ENCODE measurements at regions not wholly inside any gene's neighbourhood (a gene's known extent, or its start where the extent isn't known, plus 50 kb on each side); places are given as distances from the start of the nearest gene placed in this dataset.

DNA sequence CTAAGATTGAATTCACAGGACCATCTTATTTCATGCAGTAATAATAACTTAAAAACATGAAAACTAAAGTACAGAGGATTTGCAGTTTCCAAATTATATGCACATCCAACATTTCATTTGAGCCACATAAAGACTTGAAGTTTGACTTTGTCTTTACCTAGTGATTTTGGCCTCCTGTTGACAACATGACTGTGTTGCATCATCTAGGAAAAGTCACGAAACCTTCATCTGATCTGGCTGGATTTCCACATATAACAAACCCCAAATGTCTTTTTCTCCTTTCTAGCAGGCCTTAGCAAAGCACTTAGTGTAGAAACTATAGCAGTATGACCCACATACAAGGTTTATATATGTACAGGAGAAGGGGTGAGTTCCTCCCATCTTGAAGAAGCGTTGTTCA lies 406.5 kb upstream of the CDH5 start:
- DNase-seq (ENCODE audit: low spot score): no peak

DNA sequence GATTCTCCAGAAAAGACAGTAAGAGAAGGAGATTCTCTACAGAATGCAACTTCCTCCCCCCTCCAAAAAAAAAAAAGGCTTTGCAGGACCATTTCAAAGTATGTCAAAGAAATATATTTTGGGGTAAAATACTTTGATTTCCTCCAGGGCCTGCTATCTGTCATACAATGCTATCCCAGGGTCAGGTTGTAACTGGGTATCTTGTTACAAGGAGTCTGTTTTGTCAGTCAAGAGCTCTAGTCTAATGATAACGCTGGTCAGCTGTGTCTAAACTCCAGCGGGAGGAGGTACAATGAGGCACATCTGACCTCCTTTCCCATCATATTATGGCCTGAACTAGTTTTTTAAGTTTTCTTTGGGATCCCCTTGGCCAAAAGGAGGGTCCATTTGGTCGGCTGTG lies 408.4 kb upstream of the CDH5 start:
- DNase-seq (ENCODE audit: low spot score): no peak

GRCh38 chr16:65956100-65956499 lies 410.4 kb upstream of the CDH5 start:
- no peak for DNase-seq (ENCODE audit: low spot score)

DNA sequence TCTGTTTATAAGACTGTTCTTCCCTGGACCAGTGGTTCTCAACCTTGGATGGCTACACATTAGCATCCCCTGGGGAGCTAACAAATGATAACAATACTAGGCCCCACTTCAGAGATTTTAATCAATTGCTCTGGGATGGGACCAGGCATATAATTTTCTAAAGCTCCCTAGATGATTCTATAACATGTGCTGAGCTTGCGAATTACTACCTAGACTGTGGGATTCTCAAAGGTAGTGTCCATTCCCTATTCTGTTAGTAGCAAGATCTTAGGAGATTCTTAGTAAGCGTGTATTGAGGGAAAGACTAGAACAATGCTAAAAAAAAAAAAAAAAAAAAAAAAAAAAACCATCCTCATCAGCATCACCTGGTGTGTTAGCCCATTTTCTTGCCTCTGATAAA lies 412.0 kb upstream of the CDH5 start:
- no peak for DNase-seq (ENCODE audit: low spot score)

- DNase-seq (ENCODE audit: low spot score): no peak
Measured at GRCh38 chr16:65950211-65950610, 416.3 kb upstream of the CDH5 start.

- DNase-seq (ENCODE audit: low spot score): no peak
Measured at GRCh38 chr16:65948361-65948760, 418.1 kb upstream of the CDH5 start.

DNA sequence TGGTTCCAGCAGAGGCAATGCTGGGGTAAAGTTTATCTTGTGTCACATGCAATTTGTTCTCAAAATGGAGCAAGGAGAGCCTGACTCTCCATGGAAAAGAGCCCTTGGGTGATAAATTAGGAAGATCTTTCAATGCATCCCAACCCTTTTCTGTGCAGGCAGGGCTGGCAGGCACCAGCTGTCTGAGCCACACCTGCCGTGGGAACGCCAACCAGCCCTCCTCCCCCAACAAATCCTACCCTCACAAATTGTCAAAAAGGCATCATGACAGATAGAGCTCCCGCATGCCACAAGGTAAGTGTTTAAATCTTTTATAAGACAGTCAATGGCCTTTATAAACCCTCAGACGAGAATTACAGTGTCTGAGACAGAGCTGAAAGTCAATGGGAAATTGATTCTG lies 418.5 kb upstream of the CDH5 start:
- no peak for DNase-seq (ENCODE audit: low spot score)

DNA sequence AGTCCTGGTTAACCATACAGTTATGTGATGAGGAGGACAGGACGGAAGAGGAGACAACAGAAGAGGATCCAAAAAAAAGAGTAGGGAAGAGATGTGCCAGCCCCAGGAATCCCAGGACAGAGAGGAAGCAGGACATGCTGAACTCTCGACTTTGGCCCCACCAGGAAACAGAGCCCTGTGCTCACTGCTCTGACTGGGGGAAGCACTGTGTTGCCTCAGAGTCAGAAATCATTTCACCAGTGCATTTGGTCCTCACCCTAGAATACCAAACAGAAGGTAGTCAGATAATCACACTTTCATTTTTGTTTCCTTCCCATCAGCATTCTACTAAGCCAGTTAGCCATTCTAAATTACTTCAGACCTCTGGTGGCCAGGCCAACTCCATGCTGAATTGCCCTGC lies 421.0 kb upstream of the CDH5 start:
- DNase-seq (ENCODE audit: low spot score): no peak

- no peak for DNase-seq (ENCODE audit: low spot score)
Measured at GRCh38 chr16:65944361-65944760, 422.1 kb upstream of the CDH5 start.

DNA sequence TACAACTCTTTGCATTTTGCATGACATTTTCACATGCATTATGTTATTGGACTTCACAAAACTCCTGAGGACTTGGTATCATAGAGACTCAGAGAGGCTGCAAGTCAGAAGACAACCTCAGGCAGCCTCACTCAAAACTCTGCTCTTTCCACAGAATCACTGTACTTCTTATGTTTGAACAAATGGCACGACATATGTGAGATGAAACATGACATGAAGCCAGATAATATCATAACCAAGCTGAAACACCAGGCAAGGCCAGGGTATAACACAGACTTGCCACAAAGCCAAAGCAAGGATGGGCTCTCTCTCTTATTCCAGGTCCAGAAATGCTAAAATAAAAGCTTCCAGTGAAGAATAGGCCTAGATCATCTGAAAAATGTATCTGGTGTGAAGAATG lies 425.8 kb upstream of the CDH5 start:
- DNase-seq (ENCODE audit: low spot score): no peak

- no peak for DNase-seq (ENCODE audit: low spot score)
Measured at GRCh38 chr16:65938083-65938482, 428.4 kb upstream of the CDH5 start.

- no peak for DNase-seq (ENCODE audit: low spot score)
Measured at GRCh38 chr16:65937455-65937854, 429.0 kb upstream of the CDH5 start.

DNA sequence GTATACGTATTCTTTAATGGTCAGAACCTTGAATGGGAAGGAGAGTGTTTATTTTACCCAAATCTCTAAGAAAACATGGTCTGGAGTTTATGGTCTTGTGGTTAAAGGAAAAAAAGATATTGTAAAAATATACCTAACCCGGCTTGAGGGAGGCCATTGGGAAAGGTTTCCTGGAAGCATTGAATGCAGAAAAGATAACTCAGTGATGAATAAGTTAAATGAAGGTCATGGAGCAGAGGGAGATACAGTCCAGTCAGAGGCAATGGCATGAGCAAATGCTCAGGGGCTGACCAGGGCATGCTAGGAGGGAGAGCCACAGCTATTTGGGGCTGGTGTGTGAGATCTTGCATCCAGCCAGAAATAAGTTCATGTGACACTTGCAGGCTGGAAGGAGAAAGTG lies 430.4 kb upstream of the CDH5 start:
- no peak for DNase-seq (ENCODE audit: low spot score)

DNA sequence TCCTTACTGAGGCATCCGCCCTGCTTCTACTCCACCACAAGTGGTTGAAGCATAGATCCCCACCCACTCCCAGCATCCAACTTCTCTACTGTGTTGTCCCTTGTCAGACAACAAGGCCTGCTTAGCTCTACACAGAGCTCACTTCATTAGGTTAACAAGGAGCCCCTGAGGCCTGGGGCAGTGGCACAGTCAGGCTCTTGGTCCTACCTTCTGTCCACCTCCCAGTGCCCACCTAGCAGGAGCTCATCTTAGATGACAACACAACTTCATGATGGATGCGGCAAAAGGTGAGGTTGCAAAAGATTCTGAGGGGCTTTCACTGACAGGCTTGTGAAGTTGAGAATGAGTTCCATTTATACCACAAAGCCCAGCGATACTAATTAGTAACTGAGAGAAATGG lies 432.0 kb upstream of the CDH5 start:
- no peak for DNase-seq (ENCODE audit: low spot score)

DNA sequence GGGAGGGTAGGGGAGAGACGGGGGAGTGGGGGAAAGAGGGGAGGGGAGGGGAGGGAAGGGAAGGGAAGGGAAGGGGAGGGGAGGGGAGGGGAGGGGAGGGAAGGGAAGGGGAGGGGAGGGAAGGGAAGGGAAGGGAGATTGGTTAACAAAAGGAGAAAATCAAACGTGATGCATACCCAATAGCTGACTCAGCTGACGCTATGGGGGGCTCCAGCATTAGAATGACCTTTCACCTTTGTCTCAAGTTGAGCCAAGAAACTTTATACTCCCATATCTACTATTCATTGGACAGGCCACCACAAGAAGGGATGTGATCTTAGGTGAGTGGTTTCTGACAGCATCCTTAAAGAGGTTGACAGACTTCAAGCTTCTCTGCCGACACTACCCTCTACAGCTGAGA lies 432.8 kb upstream of the CDH5 start:
- no peak for DNase-seq (ENCODE audit: low spot score)

DNA sequence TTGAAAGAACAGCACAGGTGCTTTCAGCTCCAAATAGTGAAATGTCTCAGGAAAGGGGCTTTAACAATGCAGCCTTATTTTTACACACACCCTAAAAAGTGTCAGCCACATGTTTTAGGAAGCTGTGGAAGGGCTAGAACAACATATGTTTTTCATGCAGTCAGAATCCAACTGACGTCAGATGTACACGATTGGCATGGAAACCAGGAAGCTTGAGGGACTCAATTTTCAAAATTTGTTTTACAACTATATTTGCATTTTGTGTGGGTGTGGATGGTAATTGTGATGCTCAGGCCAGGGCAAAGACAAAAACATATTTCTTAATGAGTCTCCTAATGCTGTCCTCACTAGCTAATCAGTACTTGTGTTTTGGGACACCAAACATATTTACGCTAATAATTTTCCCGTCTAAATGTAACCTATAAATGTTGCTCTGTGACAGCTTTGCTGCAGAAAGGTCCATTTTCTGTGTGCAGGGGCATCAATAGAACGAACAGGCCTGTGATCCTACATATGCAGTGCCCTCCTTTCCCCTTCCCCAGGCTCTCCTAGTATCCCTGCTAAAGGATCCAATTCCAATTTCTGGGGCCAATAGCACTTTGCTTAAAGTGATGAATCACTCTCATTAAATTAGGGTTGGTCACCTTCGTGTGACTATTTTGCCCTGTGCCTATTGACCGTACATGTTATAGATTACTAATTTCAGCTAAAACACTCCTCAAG lies 434.0 kb upstream of the CDH5 start:
- no peak for DNase-seq (ENCODE audit: low spot score)

DNA sequence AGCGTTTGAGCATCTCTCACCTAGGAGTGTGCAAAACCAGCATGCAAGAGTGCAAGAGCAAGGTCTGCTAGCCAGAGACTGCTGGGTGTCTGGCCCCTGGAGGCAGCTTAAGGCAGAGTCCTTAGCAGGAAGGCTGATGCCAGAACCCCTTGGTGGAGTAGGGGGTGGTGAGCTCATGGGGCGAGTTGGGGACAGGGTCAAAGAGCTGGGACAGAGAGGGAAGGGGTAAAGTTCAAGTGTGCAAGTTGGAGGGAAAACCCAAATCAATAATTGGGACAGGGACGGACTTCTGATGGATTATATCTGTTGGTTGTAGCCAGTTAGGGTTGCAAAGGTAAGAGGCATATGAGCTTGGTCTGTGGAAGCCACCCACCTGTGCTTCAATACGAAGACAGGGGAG lies 443.6 kb upstream of the CDH5 start:
- no peak for DNase-seq (ENCODE audit: low spot score)

DNA sequence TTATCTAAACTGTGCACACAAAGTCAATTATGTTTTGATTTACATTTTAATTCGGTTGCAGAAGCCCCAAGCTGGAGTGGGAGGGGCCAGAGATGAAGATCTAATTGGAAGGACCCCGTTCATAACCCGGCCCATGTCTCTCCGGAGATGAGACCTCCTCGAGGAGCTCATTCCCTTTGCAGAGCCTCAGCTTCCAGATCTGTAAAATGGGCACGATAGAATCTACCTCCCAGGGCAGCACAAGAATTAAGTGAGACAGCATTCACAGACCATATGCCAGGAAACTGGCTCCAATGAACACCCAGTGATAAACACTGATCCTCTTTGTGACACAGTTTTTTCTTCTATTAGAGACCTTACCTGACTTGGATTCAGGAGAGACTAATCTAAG lies 446.5 kb upstream of the CDH5 start:
- no peak for DNase-seq (ENCODE audit: low spot score)

DNA sequence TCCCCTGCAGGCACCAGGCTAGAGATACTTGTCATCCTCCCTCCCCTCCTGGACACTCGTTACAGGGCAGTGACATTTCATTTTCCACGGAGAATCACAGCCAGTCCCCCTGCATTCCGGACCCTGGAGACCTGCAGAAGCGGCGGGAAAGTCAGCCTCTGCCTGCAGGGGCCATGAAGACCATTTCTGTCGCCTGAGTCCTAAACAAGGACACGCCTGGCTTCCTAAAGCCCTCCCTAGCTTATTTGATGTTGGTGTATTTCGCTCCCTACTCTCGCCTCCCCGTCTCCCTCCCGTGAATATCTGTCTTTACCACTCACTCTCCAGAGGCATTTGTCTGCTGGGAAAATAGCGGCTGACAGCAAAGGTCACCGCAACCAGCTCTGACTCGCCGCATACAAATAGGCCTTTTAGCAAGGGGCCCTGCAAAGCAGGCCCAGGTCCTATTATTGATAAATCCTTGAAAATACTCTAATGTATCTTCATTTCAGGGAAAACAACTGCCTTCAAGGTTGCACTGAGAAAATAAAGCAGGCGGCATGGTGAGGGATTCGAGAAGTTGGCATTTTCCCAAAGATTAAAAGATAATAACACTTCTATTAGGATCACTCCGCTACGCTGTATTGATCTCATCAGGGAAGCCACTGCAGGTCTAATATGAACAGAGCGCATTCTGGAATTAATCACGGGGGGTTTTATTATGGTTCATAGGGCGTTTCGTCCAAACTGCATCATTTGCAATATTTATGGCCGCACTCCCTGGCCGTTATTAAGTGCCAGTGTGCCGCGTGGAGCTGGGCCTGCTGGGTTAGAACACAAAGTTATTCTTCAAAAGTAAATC lies 447.1 kb upstream of the CDH5 start:
- no peak for DNase-seq (ENCODE audit: low spot score)

GRCh38 chr16:65917466-65917865 lies 449.0 kb upstream of the CDH5 start:
- no peak for DNase-seq (ENCODE audit: low spot score)

DNA sequence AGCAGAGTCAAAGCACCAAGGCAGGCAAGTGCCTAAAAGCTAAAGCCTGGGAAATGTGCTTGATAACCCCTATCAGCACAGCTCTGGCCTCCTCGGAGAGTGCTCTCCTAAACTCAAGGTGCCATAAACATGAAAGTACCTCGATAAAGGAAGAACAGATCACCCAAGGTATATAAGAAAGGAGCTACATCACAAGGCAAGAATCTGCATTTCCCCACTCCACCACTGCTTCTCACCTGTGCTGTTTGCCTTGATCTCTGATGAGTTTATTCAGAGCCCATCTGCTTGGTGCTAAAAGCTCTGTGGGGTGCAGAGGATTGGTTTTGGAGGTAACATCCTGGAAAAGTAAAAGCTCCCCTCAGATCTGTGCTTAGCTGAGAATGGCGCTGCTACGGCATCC lies 449.5 kb upstream of the CDH5 start:
- no peak for DNase-seq (ENCODE audit: low spot score)

DNA sequence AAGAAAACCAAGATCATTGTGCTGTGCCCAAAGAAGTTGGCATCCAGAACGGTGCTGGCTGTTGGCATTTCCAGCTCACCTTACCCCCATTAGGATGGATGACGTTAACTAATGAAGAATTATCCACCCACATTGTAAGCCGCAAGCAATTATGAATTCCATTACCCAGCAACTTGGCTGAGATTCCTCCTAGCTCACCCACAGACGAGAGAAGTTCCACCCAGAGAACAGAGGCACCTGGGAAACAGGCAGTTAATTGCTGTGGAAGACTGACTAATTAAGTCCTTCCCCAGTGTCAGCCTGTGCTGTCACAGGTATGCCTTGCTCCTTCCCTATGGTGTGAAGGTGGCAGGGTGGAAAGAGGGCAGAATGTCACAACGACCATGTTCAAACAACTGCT lies 456.2 kb upstream of the CDH5 start:
- peak; percentile 70 for DNase-seq (ENCODE audit: low spot score)

GRCh38 chr16:65909310-65910050 lies 457.0 kb upstream of the CDH5 start:
- peak; percentile 96 for DNase-seq (ENCODE audit: low spot score)
